ENCODE measurements at regions not wholly inside any gene's neighbourhood (a gene's known extent, or its start where the extent isn't known, plus 50 kb on each side); places are given as distances from the start of the nearest gene placed in this dataset.

DNA sequence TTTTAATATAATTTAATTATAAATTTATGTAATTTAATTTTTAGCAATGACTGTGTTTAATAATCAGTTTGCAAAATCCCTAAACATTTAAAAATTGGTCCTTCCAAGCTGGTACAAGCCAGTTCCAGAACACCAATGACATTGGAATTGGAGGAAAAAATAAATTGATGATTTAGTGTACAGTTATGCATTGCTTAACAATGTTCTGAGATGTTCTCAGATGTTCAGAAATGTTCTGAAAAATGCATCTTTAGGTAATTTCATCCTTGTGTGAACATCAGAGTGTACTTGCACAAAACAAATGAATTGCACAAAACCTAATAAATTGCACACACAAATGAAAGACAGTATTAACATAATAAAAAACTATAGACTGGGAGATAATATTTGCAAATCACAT, 95.2 kb downstream of the TRIB2 start:
- no peaks in the 10 kb centered on the region for H3K79me2 ChIP-seq (ENCODE audit: insufficient read depth, low read length)
- H3K9me3 ChIP-seq (ENCODE audit: insufficient read depth, low read length), result no peaks in the 10 kb centered on the region
- no peak overlapping the region for H2AFZ ChIP-seq (ENCODE audit: low read depth, low read length, severe bottlenecking)
- H3F3A ChIP-seq (ENCODE audit: insufficient read depth), result no peaks in the 10 kb centered on the region
- no peaks in the 10 kb centered on the region for H3K36me3 ChIP-seq (ENCODE audit: low read length)
- H3K9ac ChIP-seq (ENCODE audit: low read length), result no peak overlapping the region
- H3K4me2 ChIP-seq (ENCODE audit: low read depth, low read length, poor library complexity, severe bottlenecking), result no peak overlapping the region
- H4K20me1 ChIP-seq (ENCODE audit: low read depth, low read length), result no peaks in the 10 kb centered on the region
- no peak overlapping the region for H3K4me3 ChIP-seq (ENCODE audit: insufficient read depth, low read length, poor library complexity, severe bottlenecking)
- TF ChIP-seq, protein P1, sequence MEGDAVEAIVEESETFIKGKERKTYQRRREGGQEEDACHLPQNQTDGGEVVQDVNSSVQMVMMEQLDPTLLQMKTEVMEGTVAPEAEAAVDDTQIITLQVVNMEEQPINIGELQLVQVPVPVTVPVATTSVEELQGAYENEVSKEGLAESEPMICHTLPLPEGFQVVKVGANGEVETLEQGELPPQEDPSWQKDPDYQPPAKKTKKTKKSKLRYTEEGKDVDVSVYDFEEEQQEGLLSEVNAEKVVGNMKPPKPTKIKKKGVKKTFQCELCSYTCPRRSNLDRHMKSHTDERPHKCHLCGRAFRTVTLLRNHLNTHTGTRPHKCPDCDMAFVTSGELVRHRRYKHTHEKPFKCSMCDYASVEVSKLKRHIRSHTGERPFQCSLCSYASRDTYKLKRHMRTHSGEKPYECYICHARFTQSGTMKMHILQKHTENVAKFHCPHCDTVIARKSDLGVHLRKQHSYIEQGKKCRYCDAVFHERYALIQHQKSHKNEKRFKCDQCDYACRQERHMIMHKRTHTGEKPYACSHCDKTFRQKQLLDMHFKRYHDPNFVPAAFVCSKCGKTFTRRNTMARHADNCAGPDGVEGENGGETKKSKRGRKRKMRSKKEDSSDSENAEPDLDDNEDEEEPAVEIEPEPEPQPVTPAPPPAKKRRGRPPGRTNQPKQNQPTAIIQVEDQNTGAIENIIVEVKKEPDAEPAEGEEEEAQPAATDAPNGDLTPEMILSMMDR (IDR thresholded peaks at IDR 0.05; ENCODE audit: insufficient read depth, low read length, poor library complexity, severe bottlenecking), result no peak
- no peak for TF ChIP-seq EZH2phosphoT487 (conservative IDR thresholded peaks at IDR 0.05; ENCODE audit: low read length)
- no peak overlapping the region for H3K27ac ChIP-seq (ENCODE audit: low read depth, low read length)
- no peaks in the 10 kb centered on the region for H3K9me2 ChIP-seq (replicated peaks; ENCODE audit: insufficient read depth, low read length)
- H3K27me3 ChIP-seq (ENCODE audit: low read length), result no peaks in the 10 kb centered on the region

DNA sequence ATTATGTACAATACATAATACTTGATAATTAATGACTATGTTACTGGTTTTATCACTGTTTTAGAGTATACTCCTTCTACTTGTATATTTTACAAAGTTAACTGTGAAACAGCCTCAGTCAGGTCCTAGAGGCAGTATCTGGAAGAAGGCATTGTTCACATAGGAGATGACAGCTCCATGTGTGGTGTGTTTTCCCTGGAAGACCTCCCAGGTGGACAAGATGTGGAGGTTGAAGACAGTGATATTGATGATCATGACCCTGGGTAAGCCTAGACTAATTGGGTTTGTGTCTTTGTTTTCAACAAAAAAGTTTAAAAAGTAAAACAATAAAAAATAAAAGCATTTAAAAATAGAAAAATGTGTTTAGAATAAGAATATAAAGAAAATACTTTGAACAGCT, 96.4 kb downstream of the TRIB2 start:
- Histone ChIP-seq H3K9ac (ENCODE audit: low read length) (no peak overlapping the region), H3K27ac (ENCODE audit: low read depth, low read length) (no peak overlapping the region), H3K4me3 (ENCODE audit: insufficient read depth, low read length, poor library complexity, severe bottlenecking) (no peak overlapping the region), H3K9me2 (replicated peaks; ENCODE audit: insufficient read depth, low read length) (no peaks in the 10 kb centered on the region), H2AFZ (ENCODE audit: low read depth, low read length, severe bottlenecking) (no peak overlapping the region), H3K36me3 (ENCODE audit: low read length) (no peaks in the 10 kb centered on the region), H3K9me3 (ENCODE audit: insufficient read depth, low read length) (no peaks in the 10 kb centered on the region), H3F3A (ENCODE audit: insufficient read depth) (no peaks in the 10 kb centered on the region), H3K27me3 (ENCODE audit: low read length) (no peaks in the 10 kb centered on the region), H4K20me1 (ENCODE audit: low read depth, low read length) (no peaks in the 10 kb centered on the region), H3K4me2 (ENCODE audit: low read depth, low read length, poor library complexity, severe bottlenecking) (no peak overlapping the region), H3K79me2 (ENCODE audit: insufficient read depth, low read length) (no peaks in the 10 kb centered on the region)
- TF ChIP-seq EZH2phosphoT487 (conservative IDR thresholded peaks at IDR 0.05; ENCODE audit: low read length), result no peak
- TF ChIP-seq, protein P1 (IDR thresholded peaks at IDR 0.05; ENCODE audit: insufficient read depth, low read length, poor library complexity, severe bottlenecking), result no peak

- Histone ChIP-seq H3K4me3 (ENCODE audit: insufficient read depth, low read length, poor library complexity, severe bottlenecking) (no peak overlapping the region), H2AFZ (ENCODE audit: low read depth, low read length, severe bottlenecking) (no peak overlapping the region), H4K20me1 (ENCODE audit: low read depth, low read length) (no peaks in the 10 kb centered on the region), H3K9me2 (replicated peaks; ENCODE audit: insufficient read depth, low read length) (no peaks in the 10 kb centered on the region), H3K27me3 (ENCODE audit: low read length) (no peaks in the 10 kb centered on the region), H3K36me3 (ENCODE audit: low read length) (no peaks in the 10 kb centered on the region), H3K79me2 (ENCODE audit: insufficient read depth, low read length) (no peaks in the 10 kb centered on the region), H3F3A (ENCODE audit: insufficient read depth) (no peaks in the 10 kb centered on the region), H3K9me3 (ENCODE audit: insufficient read depth, low read length) (no peaks in the 10 kb centered on the region), H3K4me2 (ENCODE audit: low read depth, low read length, poor library complexity, severe bottlenecking) (no peak overlapping the region), H3K27ac (ENCODE audit: low read depth, low read length) (no peak overlapping the region), H3K9ac (ENCODE audit: low read length) (no peak overlapping the region)
- TF ChIP-seq, protein P1 (IDR thresholded peaks at IDR 0.05; ENCODE audit: insufficient read depth, low read length, poor library complexity, severe bottlenecking), result no peak
- no peak for TF ChIP-seq EZH2phosphoT487 (conservative IDR thresholded peaks at IDR 0.05; ENCODE audit: low read length)
Observed at GRCh38 chr2:12816379-12817306, 99.9 kb downstream of the TRIB2 start.
